ENCODE measurements at regions not wholly inside any gene's neighbourhood (a gene's known extent, or its start where the extent isn't known, plus 50 kb on each side); places are given as distances from the start of the nearest gene placed in this dataset.

DNA sequence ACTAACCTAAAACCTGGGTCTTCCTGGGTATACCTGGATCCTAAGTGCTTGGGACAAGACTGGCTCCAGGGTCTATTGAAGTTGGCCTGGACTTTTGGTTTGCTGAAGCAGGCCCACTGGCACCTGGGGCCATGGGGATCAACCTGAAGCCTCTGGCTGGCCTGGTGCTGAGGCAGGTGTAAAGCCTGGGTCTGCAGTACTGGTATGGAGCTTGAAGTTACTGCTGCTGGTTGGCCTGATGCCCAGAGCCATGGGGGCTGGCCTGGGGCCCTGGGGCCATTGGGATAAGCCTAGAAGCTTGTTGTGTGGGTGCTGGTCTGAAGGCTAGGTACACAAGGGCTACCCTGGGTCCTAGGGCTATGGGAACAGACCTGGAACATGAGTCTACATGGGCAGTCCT is 743.2 kb upstream of the GRIA3 start:
- in situ Hi-C loops (cut with MboI) (no loop called here), intact Hi-C loops (cut with micrococcal nuclease; ENCODE audit: unreplicated experiment) (no loop called here)
- H3K4me2 ChIP-seq (ENCODE audit: control insufficient read depth, insufficient read depth), result no peak overlapping the region
- no peaks in the 10 kb centered on the region for H3K36me3 ChIP-seq (ENCODE audit: control insufficient read depth in 2 of 2, insufficient read depth in 2 of 2, low read length in 1 of 2)
- ChIA-PET POLR2A (no interaction called here), SMC1A (ENCODE audit: uncharacterized antibody, unreplicated experiment) (no interaction called here), CTCF (no interaction called here), RAD21 (ENCODE audit: unreplicated experiment) (no interaction called here)
- H3K4me1 ChIP-seq (ENCODE audit: control insufficient read depth, insufficient read depth, low read length), result no peaks in the 10 kb centered on the region
- TF ChIP-seq DPF2 (IDR thresholded peaks at IDR 0.05), result no peak
- no peak for TF ChIP-seq HDAC6 (IDR thresholded peaks at IDR 0.05; ENCODE audit: unreplicated experiment)
- TF ChIP-seq, protein P1, sequence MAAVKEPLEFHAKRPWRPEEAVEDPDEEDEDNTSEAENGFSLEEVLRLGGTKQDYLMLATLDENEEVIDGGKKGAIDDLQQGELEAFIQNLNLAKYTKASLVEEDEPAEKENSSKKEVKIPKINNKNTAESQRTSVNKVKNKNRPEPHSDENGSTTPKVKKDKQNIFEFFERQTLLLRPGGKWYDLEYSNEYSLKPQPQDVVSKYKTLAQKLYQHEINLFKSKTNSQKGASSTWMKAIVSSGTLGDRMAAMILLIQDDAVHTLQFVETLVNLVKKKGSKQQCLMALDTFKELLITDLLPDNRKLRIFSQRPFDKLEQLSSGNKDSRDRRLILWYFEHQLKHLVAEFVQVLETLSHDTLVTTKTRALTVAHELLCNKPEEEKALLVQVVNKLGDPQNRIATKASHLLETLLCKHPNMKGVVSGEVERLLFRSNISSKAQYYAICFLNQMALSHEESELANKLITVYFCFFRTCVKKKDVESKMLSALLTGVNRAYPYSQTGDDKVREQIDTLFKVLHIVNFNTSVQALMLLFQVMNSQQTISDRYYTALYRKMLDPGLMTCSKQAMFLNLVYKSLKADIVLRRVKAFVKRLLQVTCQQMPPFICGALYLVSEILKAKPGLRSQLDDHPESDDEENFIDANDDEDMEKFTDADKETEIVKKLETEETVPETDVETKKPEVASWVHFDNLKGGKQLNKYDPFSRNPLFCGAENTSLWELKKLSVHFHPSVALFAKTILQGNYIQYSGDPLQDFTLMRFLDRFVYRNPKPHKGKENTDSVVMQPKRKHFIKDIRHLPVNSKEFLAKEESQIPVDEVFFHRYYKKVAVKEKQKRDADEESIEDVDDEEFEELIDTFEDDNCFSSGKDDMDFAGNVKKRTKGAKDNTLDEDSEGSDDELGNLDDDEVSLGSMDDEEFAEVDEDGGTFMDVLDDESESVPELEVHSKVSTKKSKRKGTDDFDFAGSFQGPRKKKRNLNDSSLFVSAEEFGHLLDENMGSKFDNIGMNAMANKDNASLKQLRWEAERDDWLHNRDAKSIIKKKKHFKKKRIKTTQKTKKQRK (IDR thresholded peaks at IDR 0.05; ENCODE audit: low read depth, low read length), result no peak
- TF ChIP-seq ZBED1 (IDR thresholded peaks at IDR 0.05; ENCODE audit: borderline replicate concordance), result no peak
- TF ChIP-seq, protein P2, sequence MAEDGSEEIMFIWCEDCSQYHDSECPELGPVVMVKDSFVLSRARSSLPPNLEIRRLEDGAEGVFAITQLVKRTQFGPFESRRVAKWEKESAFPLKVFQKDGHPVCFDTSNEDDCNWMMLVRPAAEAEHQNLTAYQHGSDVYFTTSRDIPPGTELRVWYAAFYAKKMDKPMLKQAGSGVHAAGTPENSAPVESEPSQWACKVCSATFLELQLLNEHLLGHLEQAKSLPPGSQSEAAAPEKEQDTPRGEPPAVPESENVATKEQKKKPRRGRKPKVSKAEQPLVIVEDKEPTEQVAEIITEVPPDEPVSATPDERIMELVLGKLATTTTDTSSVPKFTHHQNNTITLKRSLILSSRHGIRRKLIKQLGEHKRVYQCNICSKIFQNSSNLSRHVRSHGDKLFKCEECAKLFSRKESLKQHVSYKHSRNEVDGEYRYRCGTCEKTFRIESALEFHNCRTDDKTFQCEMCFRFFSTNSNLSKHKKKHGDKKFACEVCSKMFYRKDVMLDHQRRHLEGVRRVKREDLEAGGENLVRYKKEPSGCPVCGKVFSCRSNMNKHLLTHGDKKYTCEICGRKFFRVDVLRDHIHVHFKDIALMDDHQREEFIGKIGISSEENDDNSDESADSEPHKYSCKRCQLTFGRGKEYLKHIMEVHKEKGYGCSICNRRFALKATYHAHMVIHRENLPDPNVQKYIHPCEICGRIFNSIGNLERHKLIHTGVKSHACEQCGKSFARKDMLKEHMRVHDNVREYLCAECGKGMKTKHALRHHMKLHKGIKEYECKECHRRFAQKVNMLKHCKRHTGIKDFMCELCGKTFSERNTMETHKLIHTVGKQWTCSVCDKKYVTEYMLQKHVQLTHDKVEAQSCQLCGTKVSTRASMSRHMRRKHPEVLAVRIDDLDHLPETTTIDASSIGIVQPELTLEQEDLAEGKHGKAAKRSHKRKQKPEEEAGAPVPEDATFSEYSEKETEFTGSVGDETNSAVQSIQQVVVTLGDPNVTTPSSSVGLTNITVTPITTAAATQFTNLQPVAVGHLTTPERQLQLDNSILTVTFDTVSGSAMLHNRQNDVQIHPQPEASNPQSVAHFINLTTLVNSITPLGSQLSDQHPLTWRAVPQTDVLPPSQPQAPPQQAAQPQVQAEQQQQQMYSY (CRISPR knock-in tag; IDR thresholded peaks at IDR 0.05), result no peak
- no peak for TF ChIP-seq ATF7 (IDR thresholded peaks at IDR 0.05; ENCODE audit: low read depth)
- TF ChIP-seq, protein P3, sequence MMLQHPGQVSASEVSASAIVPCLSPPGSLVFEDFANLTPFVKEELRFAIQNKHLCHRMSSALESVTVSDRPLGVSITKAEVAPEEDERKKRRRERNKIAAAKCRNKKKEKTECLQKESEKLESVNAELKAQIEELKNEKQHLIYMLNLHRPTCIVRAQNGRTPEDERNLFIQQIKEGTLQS (IDR thresholded peaks at IDR 0.05; ENCODE audit: borderline replicate concordance, extremely low read depth, low read depth, low read length), result no peak
- TF ChIP-seq BHLHE40 (IDR thresholded peaks at IDR 0.05; ENCODE audit: borderline replicate concordance in 1 of 2, low read depth in 2 of 2, low read length in 1 of 2), result no peak
- TF ChIP-seq, protein P4, sequence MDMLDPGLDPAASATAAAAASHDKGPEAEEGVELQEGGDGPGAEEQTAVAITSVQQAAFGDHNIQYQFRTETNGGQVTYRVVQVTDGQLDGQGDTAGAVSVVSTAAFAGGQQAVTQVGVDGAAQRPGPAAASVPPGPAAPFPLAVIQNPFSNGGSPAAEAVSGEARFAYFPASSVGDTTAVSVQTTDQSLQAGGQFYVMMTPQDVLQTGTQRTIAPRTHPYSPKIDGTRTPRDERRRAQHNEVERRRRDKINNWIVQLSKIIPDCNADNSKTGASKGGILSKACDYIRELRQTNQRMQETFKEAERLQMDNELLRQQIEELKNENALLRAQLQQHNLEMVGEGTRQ (IDR thresholded peaks at IDR 0.05; ENCODE audit: borderline replicate concordance, low read depth, low read length), result no peak
- TF ChIP-seq IKZF1 (conservative IDR thresholded peaks at IDR 0.05), result no peak
- TF ChIP-seq CBX5 (IDR thresholded peaks at IDR 0.05; ENCODE audit: low read depth), result no peak
- TF ChIP-seq RAD21 (IDR thresholded peaks at IDR 0.05; ENCODE audit: insufficient read depth, low read depth, low read length), result no peak
- ATAC-seq (no peak), FAIRE-seq (no peak), DNase-seq (ENCODE audit: low read depth, low spot score) (no peak)
- H2AFZ ChIP-seq (ENCODE audit: control insufficient read depth, low read depth, low read length), result no peak overlapping the region
- H3K4me3 ChIP-seq, result no peak overlapping the region
- no TSS peak for BruUV-seq (replicated peaks)
- no peaks in the 10 kb centered on the region for H3K27me3 ChIP-seq (replicated peaks in 1 of 2; ENCODE audit: control insufficient read depth in 2 of 2, insufficient read depth in 2 of 2, low read length in 1 of 2)
- H3K9ac ChIP-seq (ENCODE audit: control insufficient read depth, insufficient read depth, low read length), result no peak overlapping the region
- no peak overlapping the region for H3K27ac ChIP-seq (ENCODE audit: control insufficient read depth, insufficient read depth)
- H4K20me1 ChIP-seq (ENCODE audit: control insufficient read depth, insufficient read depth), result no peaks in the 10 kb centered on the region
- no peaks in the 10 kb centered on the region for H3K79me2 ChIP-seq (ENCODE audit: control insufficient read depth, insufficient read depth, low read length)
- no peaks in the 10 kb centered on the region for H3K9me3 ChIP-seq (replicated peaks; ENCODE audit: control insufficient read depth, insufficient read depth, low read length)

Measured in GM12878 (cell line).